22Rv1 (cell line): ENCODE measurements at regions not wholly inside any gene's neighbourhood (a gene's known extent, or its start where the extent isn't known, plus 50 kb on each side); places are given as distances from the start of the nearest gene placed in this dataset.

Experiments
- H3K27ac ChIP-seq: fragments of 450-650 bp; 2 replicates; pipeline ENCODE4 v1.5.1; 2017
- ZFX ChIP-seq: fragments of 450-650 bp; IDR thresholded peaks from 2 replicates; pipeline ENCODE4 v1.6.1; 2017; ENCODE audit warnings: antibody characterized with exemption, borderline replicate concordance
- TF ChIP-seq, protein P1 (sequence below): fragments of 450-650 bp; IDR thresholded peaks from 2 replicates; pipeline ENCODE4 v1.5.1; 2017; ENCODE audit warnings: mild to moderate bottlenecking

DNA sequence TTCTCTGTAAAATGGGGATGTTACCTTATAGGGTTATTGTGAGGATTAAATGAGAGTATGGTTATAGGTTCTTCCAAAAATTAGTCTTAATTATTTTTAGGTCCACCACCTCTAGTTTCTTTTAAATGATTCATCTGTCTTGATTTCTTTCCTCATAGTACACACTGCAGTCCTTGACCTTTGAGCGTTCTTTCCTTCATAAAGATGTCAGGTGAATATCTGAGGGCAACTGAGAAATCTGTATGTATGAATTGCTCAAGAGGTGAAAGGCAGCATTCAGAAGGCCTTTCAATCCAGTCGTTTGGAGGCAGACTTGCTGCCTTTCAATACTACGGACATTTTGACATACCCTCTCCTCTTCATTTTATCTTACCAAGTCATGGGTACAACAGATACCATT is 380.7 kb downstream of the INSC start:
- H3K27ac ChIP-seq: no peak overlapping the region
- TF ChIP-seq, protein P1, sequence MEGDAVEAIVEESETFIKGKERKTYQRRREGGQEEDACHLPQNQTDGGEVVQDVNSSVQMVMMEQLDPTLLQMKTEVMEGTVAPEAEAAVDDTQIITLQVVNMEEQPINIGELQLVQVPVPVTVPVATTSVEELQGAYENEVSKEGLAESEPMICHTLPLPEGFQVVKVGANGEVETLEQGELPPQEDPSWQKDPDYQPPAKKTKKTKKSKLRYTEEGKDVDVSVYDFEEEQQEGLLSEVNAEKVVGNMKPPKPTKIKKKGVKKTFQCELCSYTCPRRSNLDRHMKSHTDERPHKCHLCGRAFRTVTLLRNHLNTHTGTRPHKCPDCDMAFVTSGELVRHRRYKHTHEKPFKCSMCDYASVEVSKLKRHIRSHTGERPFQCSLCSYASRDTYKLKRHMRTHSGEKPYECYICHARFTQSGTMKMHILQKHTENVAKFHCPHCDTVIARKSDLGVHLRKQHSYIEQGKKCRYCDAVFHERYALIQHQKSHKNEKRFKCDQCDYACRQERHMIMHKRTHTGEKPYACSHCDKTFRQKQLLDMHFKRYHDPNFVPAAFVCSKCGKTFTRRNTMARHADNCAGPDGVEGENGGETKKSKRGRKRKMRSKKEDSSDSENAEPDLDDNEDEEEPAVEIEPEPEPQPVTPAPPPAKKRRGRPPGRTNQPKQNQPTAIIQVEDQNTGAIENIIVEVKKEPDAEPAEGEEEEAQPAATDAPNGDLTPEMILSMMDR: no peak
- no peak for TF ChIP-seq ZFX

DNA sequence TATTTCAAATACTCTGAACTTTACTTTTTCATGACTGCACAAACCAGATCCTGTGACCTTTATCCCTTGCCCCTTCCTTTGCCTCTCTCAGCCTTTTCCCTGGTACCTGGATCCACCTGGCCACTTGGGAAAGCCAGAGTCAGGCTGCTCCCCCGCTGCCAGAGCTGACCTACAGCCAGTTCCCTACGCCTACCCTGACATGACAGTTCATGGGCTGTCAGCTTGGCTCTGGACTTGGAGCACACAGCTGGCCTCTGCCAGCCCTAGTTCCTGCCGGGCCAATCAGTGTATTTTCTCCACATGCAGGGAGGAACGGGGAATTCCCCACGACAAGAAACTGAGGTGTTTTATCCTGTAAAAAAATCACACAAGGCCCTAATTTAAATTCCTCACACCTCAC is 382.6 kb downstream of the INSC start:
- TF ChIP-seq ZFX: no peak
- TF ChIP-seq, protein P1: no peak
- H3K27ac ChIP-seq: no peak overlapping the region

DNA sequence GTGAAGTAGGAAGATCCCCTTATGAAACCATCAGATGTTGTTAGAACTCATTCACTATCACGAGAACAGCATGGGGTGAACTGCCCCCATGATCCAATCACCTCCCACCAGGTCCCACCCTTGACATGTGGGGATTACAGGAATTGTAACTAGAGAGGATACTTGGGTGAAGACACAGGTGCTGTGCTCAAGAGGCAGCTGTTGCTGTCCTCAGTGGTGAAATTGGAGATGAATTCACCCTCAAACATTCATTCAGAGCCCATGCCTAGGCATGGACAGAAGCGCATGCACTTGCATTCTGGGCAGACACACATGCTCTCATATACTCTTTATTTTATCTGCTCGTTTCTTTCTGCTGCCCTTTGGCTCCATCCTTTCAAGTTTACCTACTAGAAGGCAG is 385.0 kb downstream of the INSC start:
- no peak overlapping the region for H3K27ac ChIP-seq
- TF ChIP-seq ZFX: no peak
- TF ChIP-seq, protein P1: no peak

GRCh38 chr11:15500643-15501042 is 385.9 kb downstream of the INSC start:
- TF ChIP-seq, protein P1: no peak
- TF ChIP-seq ZFX: no peak

GRCh38 chr11:15501566-15501965 is 386.8 kb downstream of the INSC start:
- TF ChIP-seq, protein P1: no peak
- no peak for TF ChIP-seq ZFX
- no peak overlapping the region for H3K27ac ChIP-seq

More at GRCh38 chr11:15500643-15501042, 385.9 kb downstream of the INSC start:
- no peak overlapping the region for H3K27ac ChIP-seq

- TF ChIP-seq ZFX: no peak
- TF ChIP-seq, protein P1: no peak
- no peak overlapping the region for H3K27ac ChIP-seq
These were observed 390.4 kb downstream of the INSC start for GRCh38 chr11:15505155-15505554.

- TF ChIP-seq, protein P1: no peak
- TF ChIP-seq ZFX: no peak
- H3K27ac ChIP-seq: no peak overlapping the region
These were observed 392.9 kb downstream of the INSC start for GRCh38 chr11:15507592-15507991.
